Liver (tissue), 7 donors: ENCODE measurements at regions not wholly inside any gene's neighbourhood (a gene's known extent, or its start where the extent isn't known, plus 50 kb on each side); places are given as distances from the start of the nearest gene placed in this dataset.

ENCODE experiments used
- DNase-seq: peaks from one replicate; pipeline ENCODE4 v3.0.0-alpha.2; 2017; ENCODE audit warnings: low spot score
- H3K27ac ChIP-seq, 2 donors: one replicate each; pipeline ENCODE4 v1.7.0; 2013; ENCODE audit warnings: inconsistent platforms in 2 of 2, low read length in 2 of 2, control low read depth in 1 of 2, low read depth in 1 of 2, mild to moderate bottlenecking in 1 of 2
- H3K27me3 ChIP-seq, 4 donors: one replicate each; pipeline versions ENCODE4 v1.6.1 to v1.7.0; 2013; ENCODE audit warnings: low read length in 3 of 4, inconsistent platforms in 1 of 4, mild to moderate bottlenecking in 1 of 4, moderate library complexity in 1 of 4; ENCODE audit not compliant: control insufficient read depth in 4 of 4, insufficient read depth in 4 of 4
- H3K36me3 ChIP-seq, 4 donors: one replicate each; pipeline versions ENCODE4 v1.6.1 to v1.7.0; 2013; ENCODE audit warnings: low read length in 3 of 4, mild to moderate bottlenecking in 3 of 4, low read depth in 1 of 4, moderate library complexity in 1 of 4; ENCODE audit not compliant: control insufficient read depth in 4 of 4, insufficient read depth in 3 of 4
- H3K4me1 ChIP-seq, 4 donors: one replicate each; pipeline versions ENCODE4 v1.6.1 to v1.7.0; 2013; ENCODE audit warnings: low read length in 3 of 4, mild to moderate bottlenecking in 3 of 4, moderate library complexity in 1 of 4; ENCODE audit not compliant: control insufficient read depth in 4 of 4, insufficient read depth in 4 of 4
- H3K4me3 ChIP-seq, 3 donors: one replicate each; pipeline versions ENCODE4 v1.6.1 to v1.7.0; 2013; ENCODE audit warnings: low read length in 3 of 3, control low read depth in 1 of 3, low read depth in 1 of 3, mild to moderate bottlenecking in 1 of 3
- H3K9ac ChIP-seq, 2 donors: one replicate each; pipeline ENCODE4 v1.7.0; 2013; ENCODE audit warnings: low read length in 2 of 2, mild to moderate bottlenecking in 2 of 2, moderate library complexity in 2 of 2, control low read depth in 1 of 2, low read depth in 1 of 2
- H3K9me3 ChIP-seq, 4 donors: one replicate each; pipeline versions ENCODE4 v1.6.1 to v1.7.0; 2013; ENCODE audit warnings: low read length in 3 of 4; ENCODE audit not compliant: control insufficient read depth in 4 of 4
- EGR1 ChIP-seq, 2 donors: IDR thresholded peaks; 2 replicates each; pipeline ENCODE4 v1.6.1; 2016 to 2018; ENCODE audit warnings: antibody characterized with exemption in 2 of 2, low read depth in 2 of 2
- FOXA1 ChIP-seq: IDR thresholded peaks from 2 replicates; pipeline ENCODE4 v1.6.1; 2016; ENCODE audit warnings: antibody characterized with exemption
- FOXA2 ChIP-seq: IDR thresholded peaks from 2 replicates; pipeline ENCODE4 v1.6.1; 2016; ENCODE audit warnings: antibody characterized with exemption
- GABPA ChIP-seq, 2 donors: IDR thresholded peaks in 1 of 2; conservative IDR thresholded peaks in 1 of 2; 2 replicates each; pipeline ENCODE4 v1.6.1; 2016; ENCODE audit warnings: antibody characterized with exemption in 2 of 2, mild to moderate bottlenecking in 1 of 2, moderate library complexity in 1 of 2
- HNF4A ChIP-seq, 2 donors: conservative IDR thresholded peaks; 2 replicates each; pipeline ENCODE4 v1.6.1; 2016; ENCODE audit warnings: antibody characterized with exemption in 2 of 2, mild to moderate bottlenecking in 2 of 2
- HNF4G ChIP-seq: IDR thresholded peaks from 2 replicates; pipeline ENCODE4 v1.6.1; 2016; ENCODE audit warnings: antibody characterized with exemption
- JUND ChIP-seq, 2 donors: IDR thresholded peaks; 2 replicates each; pipeline ENCODE4 v1.6.1; 2016; ENCODE audit warnings: antibody characterized with exemption in 2 of 2
- MAX ChIP-seq: IDR thresholded peaks from 2 replicates; pipeline ENCODE4 v1.6.1; 2016; ENCODE audit warnings: antibody characterized with exemption
- NR2F2 ChIP-seq: IDR thresholded peaks from 2 replicates; pipeline ENCODE4 v1.6.1; 2016; ENCODE audit warnings: antibody characterized with exemption
- RAD21 ChIP-seq, 2 donors: IDR thresholded peaks; 2 replicates each; pipeline ENCODE4 v1.6.1; 2016; ENCODE audit warnings: antibody characterized with exemption in 2 of 2, mild to moderate bottlenecking in 2 of 2
- REST ChIP-seq: IDR thresholded peaks from 2 replicates; pipeline ENCODE4 v1.6.1; 2016; ENCODE audit warnings: antibody characterized with exemption, mild to moderate bottlenecking
- RXRA ChIP-seq, 2 donors: IDR thresholded peaks; 2 replicates each; pipeline ENCODE4 v1.6.1; 2017 to 2018; ENCODE audit warnings: antibody characterized with exemption in 2 of 2, mild to moderate bottlenecking in 1 of 2
- SP1 ChIP-seq: IDR thresholded peaks from 2 replicates; pipeline ENCODE4 v1.6.1; 2018; ENCODE audit warnings: antibody characterized with exemption, mild to moderate bottlenecking
- YY1 ChIP-seq: IDR thresholded peaks from 2 replicates; pipeline ENCODE4 v1.6.1; 2016; ENCODE audit warnings: antibody characterized with exemption, mild to moderate bottlenecking
- WGBS: extraction: QIAGEN DNeasy Blood & Tissue Kit; methylation state at CpG from one replicate; pipeline ENCODE4 v1.1.7; 2013; 5-methylcytosine and 5-hydroxymethylcytosine counted together
- TF ChIP-seq, protein P1 (sequence below): IDR thresholded peaks from 2 replicates; pipeline ENCODE4 v1.6.1; 2016; ENCODE audit warnings: antibody characterized with exemption
- donor health status: healthy.
- donor health status: healthy.
- donor health status: healthy.
- donor health status: healthy.

DNA sequence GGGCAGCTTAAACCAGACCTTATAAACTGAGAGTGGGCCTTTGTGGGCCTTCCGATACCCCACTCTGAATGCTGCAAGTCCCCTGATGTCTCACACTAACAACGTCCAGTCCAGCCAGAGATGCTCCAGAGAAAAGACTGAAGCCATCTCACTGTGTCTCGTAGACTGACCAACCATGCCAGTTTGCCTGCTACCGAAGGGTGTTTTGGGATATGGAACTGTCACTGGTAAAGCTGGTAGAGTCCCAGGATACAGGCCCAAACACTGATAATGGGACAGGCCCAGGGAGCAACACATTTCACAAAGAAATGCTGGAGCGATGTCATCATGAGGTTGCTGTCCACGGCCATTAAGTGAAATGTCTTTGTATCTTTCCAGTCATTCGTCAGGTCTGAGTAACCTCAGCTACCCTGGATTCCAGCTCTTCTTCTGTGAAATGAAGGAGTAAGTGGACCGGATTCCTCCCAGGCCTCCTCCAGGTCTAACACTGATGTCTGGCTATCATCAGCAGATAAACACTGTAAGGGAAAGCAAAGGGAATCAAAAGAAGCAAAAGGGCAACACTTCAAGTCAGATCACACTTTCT, 81.6 kb downstream of the SLC5A7 start:
- DNase-seq, result no peak
- TF ChIP-seq, protein P1, sequence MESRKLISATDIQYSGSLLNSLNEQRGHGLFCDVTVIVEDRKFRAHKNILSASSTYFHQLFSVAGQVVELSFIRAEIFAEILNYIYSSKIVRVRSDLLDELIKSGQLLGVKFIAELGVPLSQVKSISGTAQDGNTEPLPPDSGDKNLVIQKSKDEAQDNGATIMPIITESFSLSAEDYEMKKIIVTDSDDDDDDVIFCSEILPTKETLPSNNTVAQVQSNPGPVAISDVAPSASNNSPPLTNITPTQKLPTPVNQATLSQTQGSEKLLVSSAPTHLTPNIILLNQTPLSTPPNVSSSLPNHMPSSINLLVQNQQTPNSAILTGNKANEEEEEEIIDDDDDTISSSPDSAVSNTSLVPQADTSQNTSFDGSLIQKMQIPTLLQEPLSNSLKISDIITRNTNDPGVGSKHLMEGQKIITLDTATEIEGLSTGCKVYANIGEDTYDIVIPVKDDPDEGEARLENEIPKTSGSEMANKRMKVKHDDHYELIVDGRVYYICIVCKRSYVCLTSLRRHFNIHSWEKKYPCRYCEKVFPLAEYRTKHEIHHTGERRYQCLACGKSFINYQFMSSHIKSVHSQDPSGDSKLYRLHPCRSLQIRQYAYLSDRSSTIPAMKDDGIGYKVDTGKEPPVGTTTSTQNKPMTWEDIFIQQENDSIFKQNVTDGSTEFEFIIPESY, result no peak
- TF ChIP-seq REST (no peak), FOXA2 (no peak), RXRA (IDR thresholded peaks at IDR 0.05) (no peak), FOXA1 (no peak), RAD21 (IDR thresholded peaks at IDR 0.05) (no peak), HNF4G (no peak), HNF4A (conservative IDR thresholded peaks at IDR 0.05) (no peak), EGR1 (IDR thresholded peaks at IDR 0.05; ENCODE audit: low read depth in 2 of 2) (no peak), YY1 (no peak), MAX (no peak), SP1 (no peak)
- Histone ChIP-seq H3K27me3 (no peaks in the 10 kb centered on the region), H3K27ac (no peak overlapping the region), H3K36me3 (no peaks in the 10 kb centered on the region), H3K4me3 (no peak overlapping the region), H3K9me3 (no peaks in the 10 kb centered on the region), H3K4me1 (no peaks in the 10 kb centered on the region), H3K9ac (no peak overlapping the region)
- WGBS, result 78% methylated on average over 8 of the region's 8 CpGs

- WGBS, result 71% methylated on average over 8 of the region's 8 CpGs
- Histone ChIP-seq H3K9ac (no peak overlapping the region), H3K27me3 (peaks cover 0 to 2% (median 0%) of the 10 kb centered on the region in 4 donors), H3K36me3 (no peaks in the 10 kb centered on the region), H3K27ac (no peak overlapping the region), H3K4me1 (no peaks in the 10 kb centered on the region), H3K4me3 (no peak overlapping the region), H3K9me3 (peaks cover 0 to 4% (median 0%) of the 10 kb centered on the region in 4 donors)
- no peak for TF ChIP-seq MAX
- TF ChIP-seq YY1, result no peak
- TF ChIP-seq EGR1 (IDR thresholded peaks at IDR 0.05; ENCODE audit: low read depth in 2 of 2), result no peak
- TF ChIP-seq HNF4A (conservative IDR thresholded peaks at IDR 0.05), result no peak
- no peak for TF ChIP-seq SP1
- no peak for TF ChIP-seq NR2F2
- TF ChIP-seq JUND (IDR thresholded peaks at IDR 0.05), result no peak
- no peak for TF ChIP-seq GABPA (IDR thresholded peaks at IDR 0.05 in 1 of 2, conservative IDR thresholded peaks at IDR 0.05 in 1 of 2)
- DNase-seq, result no peak
Measured at GRCh38 chr2:108069515-108070310, 83.4 kb downstream of the SLC5A7 start.
